T-cell (primary cell): ENCODE measurements at regions not wholly inside any gene's neighbourhood (a gene's known extent, or its start where the extent isn't known, plus 50 kb on each side); places are given as distances from the start of the nearest gene placed in this dataset.
"Not testable (repeated sequence)": the region's sequence is repeated elsewhere in the genome, so short reads cannot be mapped to it uniquely, and the experiment has no call there.

Experiments
- ATAC-seq, 4 experiments: fragments of 200-7000 bp in 3 of 4; fragments of 150-1000 bp in 1 of 4; cut with Tn5 transposase; replicated peaks in 1 of 4; 1 replicate in 3 of 4; 2 replicates in 1 of 4; pipeline ENCODE4 v1.10.0; 2021; ENCODE audit warnings: moderate library complexity in 3 of 4, mild to moderate bottlenecking in 2 of 4, moderate number of reproducible peaks in 1 of 4
- CTCF ChIA-PET, 2 donors: fragments of 300-600 bp; sonication (Branson Sonifier 250); formaldehyde crosslinking; loops; one replicate each; lab custom pipeline; 2022; ENCODE audit warnings: antibody characterized with exemption in 2 of 2; lab: Charles Lee
- POLR2A ChIA-PET, 2 donors: fragments of 300-600 bp; sonication (Branson Sonifier 250); formaldehyde crosslinking; loops; one replicate each; lab custom pipeline; 2022; ENCODE audit warnings: antibody characterized with exemption in 2 of 2; lab: Charles Lee
- DNase-seq, 35 experiments: peaks; one replicate each; pipeline versions ENCODE4 v3.0.0 to v3.0.0-alpha.2; 2013 to 2023
- H3K27ac ChIP-seq: one replicate; pipeline ENCODE4 v1.5.1; 2013; ENCODE audit warnings: low read length
- H3K27me3 ChIP-seq, 2 experiments: replicated peaks in 1 of 2; 1 replicate in 1 of 2; 2 replicates in 1 of 2; pipeline versions ENCODE4 v1.6.1 to v1.7.0; 2013; ENCODE audit warnings: low read length in 1 of 2, mixed read lengths in 1 of 2; ENCODE audit not compliant: control insufficient read depth in 2 of 2, insufficient read depth in 2 of 2; ENCODE audit errors: extremely low read depth in 1 of 2
- H3K36me3 ChIP-seq, 2 donors: 1 replicate in 1 of 2; 2 replicates in 1 of 2; pipeline versions ENCODE4 v1.6.1 to v1.7.0; 2013; ENCODE audit warnings: low read length in 1 of 2; ENCODE audit not compliant: control insufficient read depth in 2 of 2, insufficient read depth in 1 of 2; ENCODE audit errors: extremely low read depth in 1 of 2
- H3K4me1 ChIP-seq, 2 experiments: 1 replicate in 1 of 2; 2 replicates in 1 of 2; pipeline versions ENCODE4 v1.6.1 to v1.7.0; 2013; ENCODE audit warnings: low read length in 2 of 2, mixed read lengths in 1 of 2; ENCODE audit not compliant: insufficient read depth in 2 of 2, control insufficient read depth in 1 of 2; ENCODE audit errors: extremely low read depth in 1 of 2
- H3K4me3 ChIP-seq, 2 donors: 1 replicate in 1 of 2; 2 replicates in 1 of 2; pipeline versions ENCODE4 v1.5.1 to v1.7.0; 2013; ENCODE audit warnings: mild to moderate bottlenecking in 2 of 2, low read length in 1 of 2, moderate library complexity in 1 of 2; ENCODE audit not compliant: control insufficient read depth in 1 of 2; ENCODE audit errors: extremely low read depth in 1 of 2
- H3K9me3 ChIP-seq: 2 replicates; pipeline ENCODE4 v1.7.0; 2013
- H3K27ac Mint-ChIP-seq, 2 donors: one replicate each; pipeline ENCODE4 v1.8.0; 2020 to 2021; ENCODE audit warnings: mild to moderate bottlenecking in 2 of 2, mixed read lengths in 2 of 2
- H3K27me3 Mint-ChIP-seq, 2 donors: one replicate each; pipeline ENCODE4 v1.8.0; 2021 to 2022; ENCODE audit warnings: mixed read lengths in 2 of 2
- H3K36me3 Mint-ChIP-seq: one replicate; pipeline ENCODE4 v1.8.0; 2021; ENCODE audit warnings: mixed read lengths
- H3K4me1 Mint-ChIP-seq, 3 donors: one replicate each; pipeline ENCODE4 v1.8.0; 2020 to 2022; ENCODE audit warnings: mixed read lengths in 3 of 3, mild to moderate bottlenecking in 1 of 3
- H3K4me3 Mint-ChIP-seq, 3 donors: one replicate each; pipeline ENCODE4 v1.8.0; 2020 to 2022; ENCODE audit warnings: mild to moderate bottlenecking in 3 of 3, mixed read lengths in 3 of 3, moderate library complexity in 3 of 3
- H3K9me3 Mint-ChIP-seq, 3 donors: one replicate each; pipeline ENCODE4 v1.8.0; 2020 to 2022; ENCODE audit warnings: mixed read lengths in 3 of 3
- WGBS: methylation state at CpG from one replicate; pipeline ENCODE4 v1.1.5; 2013; ENCODE audit warnings: missing lambda C conversion rate; ENCODE audit not compliant: insufficient coverage; 5-methylcytosine and 5-hydroxymethylcytosine counted together

GRCh38 chr3:101120039-101120438 is 126.8 kb upstream of the ABI3BP start:
- no peaks in the 10 kb centered on the region for H3K27me3 ChIP-seq
- ATAC-seq (no peak), DNase-seq (no peak)
- H3K36me3 ChIP-seq: no peaks in the 10 kb centered on the region
- H3K9me3 ChIP-seq: no peaks in the 10 kb centered on the region
- POLR2A ChIA-PET: no interaction called here
- Mint-ChIP-seq H3K27me3 (peaks cover 4 to 25% of the 10 kb centered on the region in 2 donors), H3K36me3 (no peaks in the 10 kb centered on the region), H3K4me1 (no peaks in the 10 kb centered on the region), H3K4me3 (no peak overlapping the region), H3K27ac (no peak overlapping the region), H3K9me3 (no peaks in the 10 kb centered on the region)
- H3K4me3 ChIP-seq: no peak overlapping the region
- H3K27ac ChIP-seq: no peak overlapping the region
- CTCF ChIA-PET: no interaction called here
- WGBS: no CpG with 5 or more reads among the region's 2 CpGs
- H3K4me1 ChIP-seq: no peaks in the 10 kb centered on the region

- no peaks in the 10 kb centered on the region for H3K9me3 Mint-ChIP-seq
- H3K36me3 Mint-ChIP-seq: no peaks in the 10 kb centered on the region
- Histone ChIP-seq H3K27ac (no peak overlapping the region), H3K4me3 (no peak overlapping the region), H3K27me3 (no peaks in the 10 kb centered on the region), H3K4me1 (no peaks in the 10 kb centered on the region), H3K36me3 (no peaks in the 10 kb centered on the region), H3K9me3 (no peaks in the 10 kb centered on the region)
- ChIA-PET POLR2A (no interaction called here), CTCF (no interaction called here)
- H3K4me3 Mint-ChIP-seq: no peak overlapping the region
- no peak overlapping the region for H3K27ac Mint-ChIP-seq
- ATAC-seq (no peak), DNase-seq (no peak)
- H3K4me1 Mint-ChIP-seq: no peaks in the 10 kb centered on the region
- peaks cover 4 to 20% of the 10 kb centered on the region in 2 donors for H3K27me3 Mint-ChIP-seq
- no CpG with 5 or more reads among the region's 3 CpGs for WGBS
Observed at GRCh38 chr3:101119535-101119934, 126.3 kb upstream of the ABI3BP start.

- Histone ChIP-seq H3K4me1 (no peaks in the 10 kb centered on the region), H3K27me3 (no peaks in the 10 kb centered on the region), H3K36me3 (no peaks in the 10 kb centered on the region), H3K27ac (no peak overlapping the region), H3K4me3 (no peak overlapping the region), H3K9me3 (no peaks in the 10 kb centered on the region)
- Mint-ChIP-seq H3K27ac (no peak overlapping the region), H3K4me1 (no peaks in the 10 kb centered on the region), H3K9me3 (no peaks in the 10 kb centered on the region), H3K4me3 (no peak overlapping the region), H3K27me3 (peaks cover 1 to 15% of the 10 kb centered on the region in 2 donors), H3K36me3 (no peaks in the 10 kb centered on the region)
- no CpG with 5 or more reads among the region's 2 CpGs for WGBS
- no peak for ATAC-seq
- POLR2A ChIA-PET: no interaction called here
- CTCF ChIA-PET: interaction anchor here in 1 of 2 donors (0.6 kb wide), 1 partner anchor 53 kb away, joined by 3 read pairs; no protein-coding TSS in a partner anchor
- no peak for DNase-seq
Observed at GRCh38 chr3:101117980-101118379, 124.8 kb upstream of the ABI3BP start.

GRCh38 chr3:101117465-101117864 is 124.2 kb upstream of the ABI3BP start:
- CTCF ChIA-PET: interaction anchor here in 1 of 2 donors (0.6 kb wide), 1 partner anchor 53 kb away, joined by 3 read pairs; no protein-coding TSS in a partner anchor
- Histone ChIP-seq H3K4me3 (no peak overlapping the region), H3K27ac (no peak overlapping the region), H3K4me1 (no peaks in the 10 kb centered on the region), H3K9me3 (no peaks in the 10 kb centered on the region), H3K36me3 (no peaks in the 10 kb centered on the region), H3K27me3 (no peaks in the 10 kb centered on the region)
- POLR2A ChIA-PET: no interaction called here
- Mint-ChIP-seq H3K27me3 (peaks cover 1 to 15% of the 10 kb centered on the region in 2 donors), H3K27ac (no peak overlapping the region), H3K4me1 (no peaks in the 10 kb centered on the region), H3K36me3 (no peaks in the 10 kb centered on the region), H3K4me3 (no peak overlapping the region), H3K9me3 (no peaks in the 10 kb centered on the region)
- ATAC-seq (no peak), DNase-seq (no peak)
- no CpG with 5 or more reads among the region's 3 CpGs for WGBS

GRCh38 chr3:101110295-101110694 is 117.1 kb upstream of the ABI3BP start:
- CTCF ChIA-PET, POLR2A ChIA-PET, H3K27me3 ChIP-seq, H3K27ac Mint-ChIP-seq, H3K27ac ChIP-seq, H3K4me1 ChIP-seq, H3K4me3 Mint-ChIP-seq, H3K36me3 Mint-ChIP-seq, DNase-seq, H3K9me3 ChIP-seq, H3K4me1 Mint-ChIP-seq, H3K27me3 Mint-ChIP-seq, H3K4me3 ChIP-seq, ATAC-seq, H3K36me3 ChIP-seq: not testable (repeated sequence)
- peaks cover 11 to 17% (median 13%) of the 10 kb centered on the region in 3 donors for H3K9me3 Mint-ChIP-seq
- no CpG with 5 or more reads among the region's 3 CpGs for whole genome bisulfite sequencing

- CTCF ChIA-PET: no interaction called here
- Mint-ChIP-seq H3K36me3 (no peaks in the 10 kb centered on the region), H3K4me3 (no peak overlapping the region), H3K9me3 (peaks cover 0 to under 1% (median under 1%) of the 10 kb centered on the region in 3 donors), H3K27me3 (peaks cover 15 to 23% of the 10 kb centered on the region in 2 donors), H3K27ac (no peak overlapping the region), H3K4me1 (no peaks in the 10 kb centered on the region)
- POLR2A ChIA-PET: no interaction called here
- H3K36me3 ChIP-seq: no peaks in the 10 kb centered on the region
- peaks cover 0 to 3% of the 10 kb centered on the region in 2 experiments for H3K27me3 ChIP-seq
- H3K4me1 ChIP-seq: no peaks in the 10 kb centered on the region
- no peak overlapping the region for H3K4me3 ChIP-seq
- DNase-seq (no peak), ATAC-seq (no peak)
- no CpG with 5 or more reads among the region's 1 CpG for WGBS
- H3K27ac ChIP-seq: no peak overlapping the region
- no peaks in the 10 kb centered on the region for H3K9me3 ChIP-seq
Observed at GRCh38 chr3:101104321-101104720, 111.1 kb upstream of the ABI3BP start.
